Subcutaneous abdominal adipose tissue (tissue), 5 donors: ENCODE measurements at regions not wholly inside any gene's neighbourhood (a gene's known extent, or its start where the extent isn't known, plus 50 kb on each side); places are given as distances from the start of the nearest gene placed in this dataset.

ENCODE experiments used
- H3K27ac ChIP-seq: one replicate; pipeline ENCODE4 v1.7.0; 2013; ENCODE audit warnings: low read depth, mild to moderate bottlenecking, inconsistent platforms, low read length, moderate library complexity
- H3K27me3 ChIP-seq, 5 donors: one replicate each; pipeline ENCODE4 v1.7.0; 2013; ENCODE audit warnings: low read length in 5 of 5, inconsistent platforms in 1 of 5; ENCODE audit not compliant: control insufficient read depth in 5 of 5, insufficient read depth in 4 of 5
- H3K36me3 ChIP-seq, 5 donors: one replicate each; pipeline ENCODE4 v1.7.0; 2013; ENCODE audit warnings: low read length in 5 of 5; ENCODE audit not compliant: control insufficient read depth in 5 of 5, insufficient read depth in 5 of 5
- H3K4me1 ChIP-seq, 5 donors: one replicate each; pipeline ENCODE4 v1.7.0; 2013; ENCODE audit warnings: low read length in 5 of 5, mild to moderate bottlenecking in 3 of 5, moderate library complexity in 1 of 5; ENCODE audit not compliant: control insufficient read depth in 5 of 5, insufficient read depth in 5 of 5
- H3K4me3 ChIP-seq, 5 donors: one replicate each; pipeline ENCODE4 v1.7.0; 2013; ENCODE audit warnings: low read length in 5 of 5, low read depth in 1 of 5
- H3K9ac ChIP-seq, 5 donors: one replicate each; pipeline ENCODE4 v1.7.0; 2013; ENCODE audit warnings: low read length in 5 of 5, mild to moderate bottlenecking in 4 of 5, moderate library complexity in 3 of 5
- H3K9me3 ChIP-seq, 5 donors: one replicate each; pipeline ENCODE4 v1.7.0; 2013; ENCODE audit warnings: low read length in 5 of 5; ENCODE audit not compliant: control insufficient read depth in 5 of 5
- donor health status: healthy.
- donor health status: healthy.
- donor health status: healthy.
- donor health status: healthy.
- donor health status: healthy.

- Histone ChIP-seq H3K36me3 (no peaks in the 10 kb centered on the region), H3K27ac (no peak overlapping the region), H3K27me3 (no peaks in the 10 kb centered on the region), H3K9me3 (peaks cover 0 to under 1% (median 0%) of the 10 kb centered on the region in 5 donors), H3K4me3 (no peak overlapping the region), H3K9ac (no peak overlapping the region), H3K4me1 (no peaks in the 10 kb centered on the region)
Measured at GRCh38 chr10:62705789-62706188, 98.7 kb upstream of the ADO start.

- Histone ChIP-seq H3K27ac (no peak overlapping the region), H3K9me3 (no peaks in the 10 kb centered on the region), H3K4me1 (no peaks in the 10 kb centered on the region), H3K27me3 (no peaks in the 10 kb centered on the region), H3K9ac (no peak overlapping the region), H3K4me3 (no peak overlapping the region), H3K36me3 (no peaks in the 10 kb centered on the region)
Measured at GRCh38 chr10:62707810-62708209, 96.7 kb upstream of the ADO start.

GRCh38 chr10:62708569-62708968 lies 96.0 kb upstream of the ADO start:
- H3K27me3 ChIP-seq = no peaks in the 10 kb centered on the region
- no peak overlapping the region for H3K4me3 ChIP-seq

GRCh38 chr10:62709200-62709599 lies 95.3 kb upstream of the ADO start:
- no peaks in the 10 kb centered on the region for H3K27me3 ChIP-seq
- H3K9ac ChIP-seq = no peak overlapping the region
- H3K36me3 ChIP-seq = no peaks in the 10 kb centered on the region
- no peaks in the 10 kb centered on the region for H3K4me1 ChIP-seq
- H3K4me3 ChIP-seq = no peak overlapping the region
- no peaks in the 10 kb centered on the region for H3K9me3 ChIP-seq
- H3K27ac ChIP-seq = no peak overlapping the region

More at GRCh38 chr10:62708569-62708968, 96.0 kb upstream of the ADO start:
- Histone ChIP-seq H3K36me3 (no peaks in the 10 kb centered on the region), H3K27ac (no peak overlapping the region), H3K4me1 (no peaks in the 10 kb centered on the region), H3K9ac (no peak overlapping the region), H3K9me3 (no peaks in the 10 kb centered on the region)

- H3K36me3 ChIP-seq = no peaks in the 10 kb centered on the region
- no peaks in the 10 kb centered on the region for H3K9me3 ChIP-seq
- H3K4me1 ChIP-seq = no peaks in the 10 kb centered on the region
- no peaks in the 10 kb centered on the region for H3K27me3 ChIP-seq
- no peak overlapping the region for H3K9ac ChIP-seq
- no peak overlapping the region for H3K4me3 ChIP-seq
- no peak overlapping the region for H3K27ac ChIP-seq
Measured at GRCh38 chr10:62710182-62710581, 94.3 kb upstream of the ADO start.

GRCh38 chr10:62715383-62715782 lies 89.1 kb upstream of the ADO start:
- no peaks in the 10 kb centered on the region for H3K36me3 ChIP-seq
- H3K27ac ChIP-seq = no peak overlapping the region
- no peaks in the 10 kb centered on the region for H3K4me1 ChIP-seq
- no peaks in the 10 kb centered on the region for H3K9me3 ChIP-seq
- H3K4me3 ChIP-seq = no peak overlapping the region
- no peak overlapping the region for H3K9ac ChIP-seq
- no peaks in the 10 kb centered on the region for H3K27me3 ChIP-seq

- no peak overlapping the region for H3K4me3 ChIP-seq
Measured at GRCh38 chr10:62718585-62718984, 85.9 kb upstream of the ADO start.

GRCh38 chr10:62719061-62719460 lies 85.5 kb upstream of the ADO start:
- Histone ChIP-seq H3K9me3 (no peaks in the 10 kb centered on the region), H3K27me3 (peaks cover 0 to 2% (median 0%) of the 10 kb centered on the region in 5 donors), H3K4me3 (no peak overlapping the region), H3K36me3 (no peaks in the 10 kb centered on the region), H3K27ac (no peak overlapping the region), H3K4me1 (no peaks in the 10 kb centered on the region), H3K9ac (no peak overlapping the region)

More at GRCh38 chr10:62718585-62718984, 85.9 kb upstream of the ADO start:
- Histone ChIP-seq H3K27ac (no peak overlapping the region), H3K9ac (no peak overlapping the region), H3K36me3 (no peaks in the 10 kb centered on the region), H3K27me3 (peaks cover 0 to 2% (median 0%) of the 10 kb centered on the region in 5 donors), H3K9me3 (no peaks in the 10 kb centered on the region), H3K4me1 (no peaks in the 10 kb centered on the region)

GRCh38 chr10:62721687-62722086 lies 82.8 kb upstream of the ADO start:
- Histone ChIP-seq H3K9ac (no peak overlapping the region), H3K27me3 (peaks cover 0 to 2% (median 0%) of the 10 kb centered on the region in 5 donors), H3K4me3 (no peak overlapping the region), H3K4me1 (no peaks in the 10 kb centered on the region), H3K27ac (no peak overlapping the region), H3K9me3 (no peaks in the 10 kb centered on the region), H3K36me3 (no peaks in the 10 kb centered on the region)

GRCh38 chr10:62723375-62723774 lies 81.1 kb upstream of the ADO start:
- Histone ChIP-seq H3K9me3 (no peaks in the 10 kb centered on the region), H3K27me3 (peaks cover 0 to 2% (median 0%) of the 10 kb centered on the region in 5 donors), H3K4me3 (no peak overlapping the region)

GRCh38 chr10:62724465-62724864 lies 80.1 kb upstream of the ADO start:
- H3K27me3 ChIP-seq = peaks cover 0 to 2% (median 0%) of the 10 kb centered on the region in 5 donors
- H3K36me3 ChIP-seq = no peaks in the 10 kb centered on the region
- H3K9ac ChIP-seq = no peak overlapping the region
- no peaks in the 10 kb centered on the region for H3K9me3 ChIP-seq
- no peak overlapping the region for H3K4me3 ChIP-seq
- no peak overlapping the region for H3K27ac ChIP-seq
- no peaks in the 10 kb centered on the region for H3K4me1 ChIP-seq

More at GRCh38 chr10:62723375-62723774, 81.1 kb upstream of the ADO start:
- no peak overlapping the region for H3K27ac ChIP-seq
- H3K9ac ChIP-seq = no peak overlapping the region
- no peaks in the 10 kb centered on the region for H3K36me3 ChIP-seq
- no peaks in the 10 kb centered on the region for H3K4me1 ChIP-seq
